ENCODE measurements at regions not wholly inside any gene's neighbourhood (a gene's known extent, or its start where the extent isn't known, plus 50 kb on each side); places are given as distances from the start of the nearest gene placed in this dataset.

- no peak for DNase-seq
Measured at GRCh38 chr5:168104811-168105481, 186.5 kb upstream of the WWC1 start.

- DNase-seq, result peak; percentile 89
Measured at GRCh38 chr5:168106008-168106761, 185.3 kb upstream of the WWC1 start.

GRCh38 chr5:168109441-168109840 lies 182.0 kb upstream of the WWC1 start:
- DNase-seq, result peak; percentile 83

- no peak for DNase-seq
Measured at GRCh38 chr5:168110384-168110783, 181.1 kb upstream of the WWC1 start.

GRCh38 chr5:168110870-168111832 lies 180.3 kb upstream of the WWC1 start:
- no peak for DNase-seq

- DNase-seq, result peak; percentile 50
Measured at GRCh38 chr5:168114444-168115017, 176.9 kb upstream of the WWC1 start.

GRCh38 chr5:168117469-168117868 lies 174.0 kb upstream of the WWC1 start:
- no peak for DNase-seq

GRCh38 chr5:168118042-168118668 lies 173.3 kb upstream of the WWC1 start:
- DNase-seq, result no peak

GRCh38 chr5:168120401-168121137 lies 170.9 kb upstream of the WWC1 start:
- peak; percentile 48 for DNase-seq

- DNase-seq, result no peak
Measured at GRCh38 chr5:168121138-168121494, 170.3 kb upstream of the WWC1 start.

GRCh38 chr5:168123631-168124528 lies 167.6 kb upstream of the WWC1 start:
- no peak for DNase-seq

GRCh38 chr5:168125445-168126199 lies 165.8 kb upstream of the WWC1 start:
- DNase-seq, result no peak

GRCh38 chr5:168126606-168127005 lies 164.8 kb upstream of the WWC1 start:
- no peak for DNase-seq

- DNase-seq, result no peak
Measured at GRCh38 chr5:168128111-168128510, 163.3 kb upstream of the WWC1 start.

- DNase-seq, result no peak
Measured at GRCh38 chr5:168128557-168128956, 162.9 kb upstream of the WWC1 start.

GRCh38 chr5:168131519-168131918 lies 159.9 kb upstream of the WWC1 start:
- DNase-seq, result no peak

GRCh38 chr5:168132241-168132641 lies 159.2 kb upstream of the WWC1 start:
- DNase-seq, result peak; percentile 91

- no peak for DNase-seq
Measured at GRCh38 chr5:168135897-168136296, 155.5 kb upstream of the WWC1 start.

- DNase-seq, result no peak
Measured at GRCh38 chr5:168136340-168136739, 155.1 kb upstream of the WWC1 start.

GRCh38 chr5:168137265-168137664 lies 154.2 kb upstream of the WWC1 start:
- no peak for DNase-seq

Measured in fibroblast of skin of abdomen (primary cell).